Endothelial cell of umbilical vein (primary cell): ENCODE measurements at regions not wholly inside any gene's neighbourhood (a gene's known extent, or its start where the extent isn't known, plus 50 kb on each side); places are given as distances from the start of the nearest gene placed in this dataset.
"Not testable (repeated sequence)": the region's sequence is repeated elsewhere in the genome, so short reads cannot be mapped to it uniquely, and the experiment has no call there.

ENCODE experiments used
- BruUV-seq: library from RNA; stranded (reverse); fragments of 400-500 nt; replicated peaks from 2 replicates; lab custom pipeline; 2021; lab: Mats Ljungman, UMichigan
- CTCF ChIA-PET: fragments of 300-600, 350-600 bp; sonication (Branson Sonifier 250); formaldehyde crosslinking; loops from one replicate; lab custom pipeline; 2021; ENCODE audit warnings: antibody characterized with exemption, inconsistent platforms; lab: Charles Lee
- POLR2A ChIA-PET: fragments of 300-600, 350-600 bp; sonication (Branson Sonifier 250); formaldehyde crosslinking; loops from one replicate; lab custom pipeline; 2021; ENCODE audit warnings: antibody characterized with exemption, inconsistent platforms; lab: Charles Lee
- DNase-seq: peaks from one replicate; pipeline ENCODE4 v3.0.0-alpha.2; 2011; ENCODE audit warnings: low read depth, low spot score
- FAIRE-seq: peaks from 2 replicates; lab custom pipeline; 2011; peaks lifted over from hg19 to GRCh38; lab: Jason Lieb, UNC
- H2AFZ ChIP-seq: 2 replicates; pipeline ENCODE4 v1.6.0; 2012; ENCODE audit warnings: low read depth, low read length, control low read depth, inconsistent platforms
- H3K27ac ChIP-seq: 2 replicates; pipeline ENCODE4 v1.5.1; 2011; ENCODE audit warnings: low read depth, mild to moderate bottlenecking, control low read depth, low read length, moderate library complexity; ENCODE audit not compliant: insufficient read depth
- H3K27me3 ChIP-seq, 2 experiments: 2 replicates each; pipeline versions ENCODE4 v1.6.0 to v1.6.1; 2011; ENCODE audit warnings: low read length in 2 of 2, mixed read lengths in 1 of 2; ENCODE audit not compliant: control insufficient read depth in 2 of 2, insufficient read depth in 2 of 2
- H3K36me3 ChIP-seq, 2 experiments: 2 replicates in 1 of 2; 3 replicates in 1 of 2; pipeline ENCODE4 v1.5.1; 2011; ENCODE audit warnings: low read length in 2 of 2, mild to moderate bottlenecking in 1 of 2, moderate library complexity in 1 of 2; ENCODE audit not compliant: control insufficient read depth in 2 of 2, insufficient read depth in 2 of 2; ENCODE audit errors: extremely low read depth in 1 of 2
- H3K4me1 ChIP-seq: 3 replicates; pipeline ENCODE4 v1.5.1; 2011; ENCODE audit warnings: mild to moderate bottlenecking, low read length; ENCODE audit not compliant: control insufficient read depth, insufficient read depth; ENCODE audit errors: extremely low read depth
- H3K4me2 ChIP-seq: 2 replicates; pipeline ENCODE4 v1.6.1; 2011; ENCODE audit warnings: low read length, control low read depth, mixed read lengths; ENCODE audit not compliant: insufficient read depth
- H3K4me3 ChIP-seq, 3 experiments: fragments of 200-600 bp in 1 of 3; sonication (generic), shearing (Covaris generic) in 1 of 3; replicated peaks in 1 of 3; 2 replicates each; pipeline ENCODE4 v1.5.1; 2011 to 2016; ENCODE audit warnings: control low read depth in 3 of 3, low read length in 3 of 3, mild to moderate bottlenecking in 2 of 3, inconsistent platforms in 1 of 3, low read depth in 1 of 3, moderate library complexity in 1 of 3; ENCODE audit not compliant: insufficient read depth in 1 of 3
- H3K79me2 ChIP-seq: 2 replicates; pipeline ENCODE4 v1.6.0; 2012; ENCODE audit warnings: low read length, inconsistent platforms; ENCODE audit not compliant: control insufficient read depth, insufficient read depth
- H3K9ac ChIP-seq: replicated peaks from 2 replicates; pipeline ENCODE3; 2011; ENCODE audit warnings: low read length, control low read depth; ENCODE audit not compliant: insufficient read depth; ENCODE audit errors: extremely low read depth
- H3K9me1 ChIP-seq: replicated peaks from 3 replicates; pipeline ENCODE4 v1.6.0; 2011; ENCODE audit warnings: mild to moderate bottlenecking, low read length; ENCODE audit not compliant: control insufficient read depth, insufficient read depth; ENCODE audit errors: extremely low read depth
- H3K9me3 ChIP-seq: replicated peaks from 2 replicates; pipeline ENCODE4 v1.5.1; 2012; ENCODE audit warnings: low read length, inconsistent platforms; ENCODE audit not compliant: control insufficient read depth, insufficient read depth
- H4K20me1 ChIP-seq: replicated peaks from 2 replicates; pipeline ENCODE3; 2011; ENCODE audit warnings: mild to moderate bottlenecking, low read length; ENCODE audit not compliant: control insufficient read depth, insufficient read depth; ENCODE audit errors: extremely low read depth
- CTCF ChIP-seq, 2 donors: IDR thresholded peaks; 1 replicate in 1 of 2; 2 replicates in 1 of 2; pipeline ENCODE4 v1.5.1; 2011; ENCODE audit warnings: low read length in 2 of 2, mild to moderate bottlenecking in 2 of 2, moderate library complexity in 2 of 2, control low read depth in 1 of 2, inconsistent platforms in 1 of 2, low read depth in 1 of 2; ENCODE audit not compliant: insufficient read depth in 1 of 2; ENCODE audit errors: extremely low read depth in 1 of 2
- dilution Hi-C: fragments of 300-500 bp; cut with MboI; formaldehyde crosslinking; loops from one replicate; pipeline ENCODE4 v1.15.0; 2019; ENCODE audit warnings: low sequenced_read_pairs; ENCODE audit not compliant: extremely low pct_ligation_motif_present
- intact Hi-C: fragments of 100-400 bp; cut with micrococcal nuclease; formaldehyde crosslinking; loops from one replicate; pipeline ENCODE4 v1.10.0; 2022

DNA sequence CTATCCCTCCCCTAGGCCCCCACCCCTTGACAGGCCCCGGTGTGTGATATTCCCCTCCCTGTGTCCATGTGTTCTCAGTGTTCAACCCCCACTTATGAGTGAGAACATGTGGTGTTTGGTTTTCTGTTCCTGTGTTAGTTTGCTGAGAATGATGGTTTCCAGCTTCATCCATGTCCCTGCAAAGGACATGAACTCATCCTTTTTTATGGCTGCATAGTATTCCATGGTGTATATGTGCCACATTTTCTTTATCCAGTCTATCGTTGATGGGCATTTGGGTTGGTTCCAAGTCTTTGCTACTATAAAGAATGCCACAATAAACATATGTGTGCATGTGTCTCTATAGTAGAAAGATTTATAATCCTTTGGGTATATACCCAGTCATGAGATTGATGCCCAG is 55.3 kb upstream of the PDZD8 start:
- intact Hi-C loops, DNase-seq, H3K9me1 ChIP-seq, H3K27me3 ChIP-seq, H3K4me1 ChIP-seq, POLR2A ChIA-PET, H3K79me2 ChIP-seq, BruUV-seq, dilution Hi-C loops, H2AFZ ChIP-seq, H4K20me1 ChIP-seq, H3K9ac ChIP-seq, H3K36me3 ChIP-seq, H3K4me2 ChIP-seq, H3K4me3 ChIP-seq, H3K27ac ChIP-seq, H3K9me3 ChIP-seq, FAIRE-seq: not testable (repeated sequence)
- CTCF ChIA-PET = interaction anchor here (1.5 to 4.3 kb wide), 5 partner anchors 12 to 1029 kb away, joined by 4 to 48 read pairs (median 9); no protein-coding TSS in a partner anchor

- no peak overlapping the region for H3K9ac ChIP-seq
- H3K36me3 ChIP-seq = no peaks in the 10 kb centered on the region
- no peak overlapping the region for H3K27ac ChIP-seq
- H3K9me1 ChIP-seq = no peaks in the 10 kb centered on the region
- H4K20me1 ChIP-seq = no peaks in the 10 kb centered on the region
- DNase-seq = no peak
- no peak overlapping the region for H3K4me3 ChIP-seq
- H3K4me1 ChIP-seq = no peaks in the 10 kb centered on the region
- peaks cover 0 to 3% of the 10 kb centered on the region in 2 experiments for H3K27me3 ChIP-seq
- no peaks in the 10 kb centered on the region for H3K9me3 ChIP-seq
- BruUV-seq = no TSS peak
- no peak for FAIRE-seq
- ChIA-PET CTCF (interaction anchor here (1.9 to 3.4 kb wide), 3 partner anchors 10 to 67 kb away, joined by 9 to 30 read pairs (median 10); no protein-coding TSS in a partner anchor), POLR2A (no interaction called here)
- no peak overlapping the region for H3K4me2 ChIP-seq
- dilution Hi-C loops = no loop called here
- H2AFZ ChIP-seq = no peak overlapping the region
- no peaks in the 10 kb centered on the region for H3K79me2 ChIP-seq
- TF ChIP-seq CTCF (IDR thresholded peaks at IDR 0.05; ENCODE audit: extremely low read depth in 1 of 2, insufficient read depth in 1 of 2, low read depth in 1 of 2, low read length in 2 of 2) = no peak
- intact Hi-C loops = no loop called here
Measured at GRCh38 chr10:117429643-117430265, 54.5 kb upstream of the PDZD8 start.
